Smooth muscle cell (in vitro differentiated cells): ENCODE measurements at regions not wholly inside any gene's neighbourhood (a gene's known extent, or its start where the extent isn't known, plus 50 kb on each side); places are given as distances from the start of the nearest gene placed in this dataset.

Source experiments
- DNase-seq: peaks from one replicate; lab custom pipeline; 2025; ENCODE audit not compliant: unreplicated experiment; lab: John Stamatoyannopoulos, UW
- H2AFZ ChIP-seq: fragments of 200-600 bp; sonication (generic); 2 replicates; pipeline ENCODE4 v1.6.0; 2016; ENCODE audit warnings: antibody characterized with exemption, low read depth, mild to moderate bottlenecking
- H3F3A ChIP-seq: fragments of 200-600 bp; sonication (generic); 2 replicates; pipeline ENCODE4 v1.6.0; 2017; ENCODE audit warnings: antibody characterized with exemption, low read depth
- H3K27ac ChIP-seq: fragments of 200-600 bp; sonication (generic); 2 replicates; pipeline ENCODE4 v1.5.1; 2016; ENCODE audit warnings: low read depth, mild to moderate bottlenecking
- H3K27me3 ChIP-seq: fragments of 200-600 bp; sonication (generic); 2 replicates; pipeline ENCODE4 v1.6.1; 2016; ENCODE audit warnings: low read depth, mild to moderate bottlenecking
- H3K36me3 ChIP-seq: fragments of 200-600 bp; sonication (generic); 2 replicates; pipeline ENCODE4 v1.5.1; 2016; ENCODE audit warnings: low read depth
- H3K4me1 ChIP-seq: fragments of 200-600 bp; sonication (generic); 2 replicates; pipeline ENCODE4 v1.5.1; 2016; ENCODE audit warnings: low read depth
- H3K4me2 ChIP-seq: fragments of 200-600 bp; sonication (generic); 2 replicates; pipeline ENCODE4 v1.6.0; 2016; ENCODE audit warnings: mild to moderate bottlenecking
- H3K4me3 ChIP-seq: fragments of 200-600 bp; sonication (generic); 2 replicates; pipeline ENCODE4 v1.5.1; 2016; ENCODE audit warnings: mild to moderate bottlenecking
- H3K79me2 ChIP-seq: fragments of 200-600 bp; sonication (generic); 2 replicates; pipeline ENCODE4 v1.6.0; 2016; ENCODE audit warnings: low read depth, mild to moderate bottlenecking
- H3K9ac ChIP-seq: fragments of 200-600 bp; sonication (generic); 2 replicates; pipeline ENCODE4 v1.6.0; 2016; ENCODE audit warnings: low read depth
- H3K9me3 ChIP-seq: fragments of 200-600 bp; sonication (generic); replicated peaks from 2 replicates; pipeline ENCODE4 v1.5.1; 2016; ENCODE audit warnings: low read depth
- H4K20me1 ChIP-seq: fragments of 200-600 bp; sonication (generic); 2 replicates; pipeline ENCODE4 v1.6.0; 2016; ENCODE audit warnings: low read depth
- WGBS: methylation state at CpG from one replicate; pipeline ENCODE4 v1.1.7; 2016; ENCODE audit warnings: low lambda C conversion rate; 5-methylcytosine and 5-hydroxymethylcytosine counted together
- TF ChIP-seq, protein P1 (sequence below): fragments of 200-600 bp; sonication (generic); IDR thresholded peaks from 2 replicates; pipeline ENCODE4 v1.5.1; 2017; ENCODE audit warnings: borderline replicate concordance, mild to moderate bottlenecking, antibody characterized with exemption; ENCODE audit not compliant: insufficient read depth, poor library complexity, severe bottlenecking

DNA sequence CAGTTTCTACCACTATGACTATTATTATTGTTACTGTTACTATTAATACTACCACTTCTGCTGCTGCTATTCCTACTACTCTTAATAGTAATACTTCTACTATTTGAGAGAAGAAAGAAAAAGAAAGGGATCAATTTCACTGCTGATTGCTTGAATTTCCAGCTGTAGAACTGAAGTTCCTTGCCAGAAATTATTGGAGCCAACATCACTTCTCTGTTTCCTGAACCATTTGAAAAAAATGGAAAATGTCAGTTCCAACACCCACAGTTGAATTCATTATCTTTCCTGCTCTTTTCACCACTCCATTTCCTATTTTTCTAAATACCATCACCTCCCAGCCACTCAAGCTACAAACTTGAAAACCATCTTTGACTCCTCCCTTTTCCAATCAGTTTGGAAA is 54.1 kb upstream of the PIK3C2G start:
- Histone ChIP-seq H3K4me3 (no peak overlapping the region), H3K36me3 (no peaks in the 10 kb centered on the region), H4K20me1 (no peaks in the 10 kb centered on the region), H3F3A (no peaks in the 10 kb centered on the region), H3K79me2 (no peaks in the 10 kb centered on the region), H3K27ac (no peak overlapping the region), H2AFZ (no peak overlapping the region), H3K9ac (no peak overlapping the region), H3K9me3 (no peaks in the 10 kb centered on the region), H3K4me1 (no peaks in the 10 kb centered on the region), H3K4me2 (no peak overlapping the region), H3K27me3 (no peaks in the 10 kb centered on the region)
- no peak for DNase-seq
- TF ChIP-seq, protein P1, sequence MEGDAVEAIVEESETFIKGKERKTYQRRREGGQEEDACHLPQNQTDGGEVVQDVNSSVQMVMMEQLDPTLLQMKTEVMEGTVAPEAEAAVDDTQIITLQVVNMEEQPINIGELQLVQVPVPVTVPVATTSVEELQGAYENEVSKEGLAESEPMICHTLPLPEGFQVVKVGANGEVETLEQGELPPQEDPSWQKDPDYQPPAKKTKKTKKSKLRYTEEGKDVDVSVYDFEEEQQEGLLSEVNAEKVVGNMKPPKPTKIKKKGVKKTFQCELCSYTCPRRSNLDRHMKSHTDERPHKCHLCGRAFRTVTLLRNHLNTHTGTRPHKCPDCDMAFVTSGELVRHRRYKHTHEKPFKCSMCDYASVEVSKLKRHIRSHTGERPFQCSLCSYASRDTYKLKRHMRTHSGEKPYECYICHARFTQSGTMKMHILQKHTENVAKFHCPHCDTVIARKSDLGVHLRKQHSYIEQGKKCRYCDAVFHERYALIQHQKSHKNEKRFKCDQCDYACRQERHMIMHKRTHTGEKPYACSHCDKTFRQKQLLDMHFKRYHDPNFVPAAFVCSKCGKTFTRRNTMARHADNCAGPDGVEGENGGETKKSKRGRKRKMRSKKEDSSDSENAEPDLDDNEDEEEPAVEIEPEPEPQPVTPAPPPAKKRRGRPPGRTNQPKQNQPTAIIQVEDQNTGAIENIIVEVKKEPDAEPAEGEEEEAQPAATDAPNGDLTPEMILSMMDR = no peak

DNA sequence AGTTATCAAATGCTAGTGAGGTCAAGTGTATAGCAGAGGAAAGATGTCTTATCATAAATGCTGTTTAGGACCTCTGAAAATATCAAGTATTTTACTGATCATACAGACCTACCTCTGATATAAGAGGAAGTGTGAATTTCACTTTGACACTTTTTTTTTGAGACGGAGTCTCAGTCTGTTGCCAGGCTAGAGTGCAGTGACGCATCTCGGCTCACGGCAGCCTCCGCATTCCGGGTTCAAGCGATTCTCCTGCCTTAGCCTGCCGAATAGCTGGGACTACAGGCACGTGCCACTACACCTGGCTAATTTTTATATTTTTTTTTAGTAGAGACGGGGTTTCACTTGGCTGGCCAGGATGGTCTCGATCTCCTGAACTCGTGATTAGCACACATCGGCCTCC is 55.1 kb upstream of the PIK3C2G start:
- no peaks in the 10 kb centered on the region for H3K27me3 ChIP-seq
- H3K9ac ChIP-seq = no peak overlapping the region
- H3K9me3 ChIP-seq = no peaks in the 10 kb centered on the region
- no peak overlapping the region for H3K4me2 ChIP-seq
- no peaks in the 10 kb centered on the region for H3K4me1 ChIP-seq
- H3K27ac ChIP-seq = no peak overlapping the region
- no peaks in the 10 kb centered on the region for H3K79me2 ChIP-seq
- no peak overlapping the region for H2AFZ ChIP-seq
- WGBS = 94% methylated on average over 13 of the region's 13 CpGs
- no peak overlapping the region for H3K4me3 ChIP-seq
- H3F3A ChIP-seq = no peaks in the 10 kb centered on the region
- TF ChIP-seq, protein P1 = no peak
- H3K36me3 ChIP-seq = no peaks in the 10 kb centered on the region
- H4K20me1 ChIP-seq = no peaks in the 10 kb centered on the region
- no peak for DNase-seq

DNA sequence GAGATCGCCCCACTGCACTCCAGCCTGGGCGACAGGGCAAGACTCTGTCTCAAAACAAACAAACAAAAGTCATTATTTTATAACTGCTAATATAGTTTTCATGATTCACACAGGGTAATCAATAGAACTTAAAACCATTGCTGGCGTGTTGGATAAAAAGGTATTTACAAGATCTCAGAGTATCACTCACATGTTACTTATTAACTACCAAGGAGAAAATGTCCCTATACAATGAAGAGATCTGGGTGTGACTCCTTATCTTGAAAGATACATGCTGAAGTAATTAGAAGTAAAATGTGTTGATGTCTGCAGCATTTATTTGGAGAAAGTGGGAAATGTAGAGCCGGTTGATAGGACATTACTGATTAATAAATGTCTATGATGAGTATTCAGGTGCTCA is 57.3 kb upstream of the PIK3C2G start:
- no peak overlapping the region for H3K27ac ChIP-seq
- no peaks in the 10 kb centered on the region for H4K20me1 ChIP-seq
- TF ChIP-seq, protein P1 = no peak
- WGBS = 92% methylated on average over 4 of the region's 4 CpGs
- H3K9ac ChIP-seq = no peak overlapping the region
- H3K79me2 ChIP-seq = no peaks in the 10 kb centered on the region
- no peak overlapping the region for H3K4me2 ChIP-seq
- no peak for DNase-seq
- H3F3A ChIP-seq = no peaks in the 10 kb centered on the region
- H3K4me3 ChIP-seq = no peak overlapping the region
- no peaks in the 10 kb centered on the region for H3K9me3 ChIP-seq
- H2AFZ ChIP-seq = no peak overlapping the region
- no peaks in the 10 kb centered on the region for H3K36me3 ChIP-seq
- no peaks in the 10 kb centered on the region for H3K4me1 ChIP-seq
- H3K27me3 ChIP-seq = no peaks in the 10 kb centered on the region

DNA sequence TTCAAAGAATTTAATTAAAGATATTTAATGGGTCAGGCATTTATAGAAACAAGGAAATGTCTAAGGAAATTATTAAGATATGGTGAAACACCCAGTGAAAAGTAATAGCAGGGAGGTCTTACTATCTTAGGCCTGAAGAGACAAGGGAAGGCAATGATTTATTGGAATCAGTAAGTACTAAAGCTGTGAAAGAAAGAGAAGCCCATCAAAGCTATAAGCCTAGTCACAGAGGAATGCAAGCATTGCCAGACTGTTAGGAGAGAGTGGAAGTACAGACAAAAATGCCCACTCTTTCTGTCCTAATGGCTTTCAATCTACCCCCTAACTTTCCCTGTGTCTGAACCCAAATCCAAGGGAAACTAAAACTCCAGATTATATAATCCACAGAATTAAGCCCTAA is 69.2 kb upstream of the PIK3C2G start:
- Histone ChIP-seq H3K9ac (no peak overlapping the region), H3K27me3 (no peaks in the 10 kb centered on the region), H3K4me3 (no peak overlapping the region), H3K4me2 (no peak overlapping the region), H3K4me1 (no peaks in the 10 kb centered on the region), H3K79me2 (no peaks in the 10 kb centered on the region), H4K20me1 (no peaks in the 10 kb centered on the region), H2AFZ (no peak overlapping the region), H3K27ac (no peak overlapping the region), H3F3A (no peaks in the 10 kb centered on the region), H3K9me3 (no peaks in the 10 kb centered on the region), H3K36me3 (no peaks in the 10 kb centered on the region)
- DNase-seq = no peak
- TF ChIP-seq, protein P1 = no peak
